Astrocyte of the cerebellum (primary cell): ENCODE measurements at regions not wholly inside any gene's neighbourhood (a gene's known extent, or its start where the extent isn't known, plus 50 kb on each side); places are given as distances from the start of the nearest gene placed in this dataset.

Source experiments
- DNase-seq: peaks from one replicate; pipeline ENCODE4 v3.0.0-alpha.2; 2011; ENCODE audit warnings: low read depth
- H3K4me3 ChIP-seq: 2 replicates; pipeline ENCODE4 v1.5.1; 2011; ENCODE audit warnings: mild to moderate bottlenecking, low read depth, low read length, moderate library complexity
- CTCF ChIP-seq: IDR thresholded peaks from 2 replicates; pipeline ENCODE4 v1.5.1; 2012; ENCODE audit warnings: low read length, low read depth, moderate library complexity, mild to moderate bottlenecking; ENCODE audit errors: missing control alignments
- in situ Hi-C: cut with HindIII; loops from 2 replicates; pipeline ENCODE4 v1.10.0; 2017; ENCODE audit warnings: low sequenced_read_pairs

GRCh38 chr9:30127371-30127770, 2257.1 kb upstream of the ACO1 start:
- no peak for DNase-seq
- H3K4me3 ChIP-seq: no peak overlapping the region
- in situ Hi-C loops: no loop called here
- TF ChIP-seq CTCF: no peak

GRCh38 chr9:30140407-30140806, 2244.0 kb upstream of the ACO1 start:
- no peak overlapping the region for H3K4me3 ChIP-seq
- DNase-seq: no peak
- in situ Hi-C loops: no loop called here
- TF ChIP-seq CTCF: no peak

- no peak overlapping the region for H3K4me3 ChIP-seq
- in situ Hi-C loops: no loop called here
- no peak for DNase-seq
- no peak for TF ChIP-seq CTCF
These were observed 2223.9 kb upstream of the ACO1 start for GRCh38 chr9:30160570-30160969.

- no peak for DNase-seq
- in situ Hi-C loops: no loop called here
- TF ChIP-seq CTCF: no peak
- H3K4me3 ChIP-seq: no peak overlapping the region
These were observed 2212.2 kb upstream of the ACO1 start for GRCh38 chr9:30172206-30172605.

- no peak for DNase-seq
- in situ Hi-C loops: no loop called here
- H3K4me3 ChIP-seq: no peak overlapping the region
- TF ChIP-seq CTCF: no peak
These were observed 2205.8 kb upstream of the ACO1 start for GRCh38 chr9:30178610-30179009.

- DNase-seq: no peak
- no peak overlapping the region for H3K4me3 ChIP-seq
- no peak for TF ChIP-seq CTCF
- in situ Hi-C loops: no loop called here
These were observed 2191.0 kb upstream of the ACO1 start for GRCh38 chr9:30193421-30193820.

- TF ChIP-seq CTCF: no peak
- no peak for DNase-seq
These were observed 2187.5 kb upstream of the ACO1 start for GRCh38 chr9:30196941-30197340.

More at GRCh38 chr9:30196941-30197340, 2187.5 kb upstream of the ACO1 start:
- in situ Hi-C loops: no loop called here
- H3K4me3 ChIP-seq: no peak overlapping the region
